Endothelial cell of umbilical vein (primary cell): ENCODE measurements at regions not wholly inside any gene's neighbourhood (a gene's known extent, or its start where the extent isn't known, plus 50 kb on each side); places are given as distances from the start of the nearest gene placed in this dataset.

ENCODE experiments used
- BruUV-seq: library from RNA; stranded (reverse); fragments of 400-500 nt; replicated peaks from 2 replicates; lab custom pipeline; 2021; lab: Mats Ljungman, UMichigan
- CTCF ChIA-PET: fragments of 300-600, 350-600 bp; sonication (Branson Sonifier 250); formaldehyde crosslinking; loops from one replicate; lab custom pipeline; 2021; ENCODE audit warnings: antibody characterized with exemption, inconsistent platforms; lab: Charles Lee
- POLR2A ChIA-PET: fragments of 300-600, 350-600 bp; sonication (Branson Sonifier 250); formaldehyde crosslinking; loops from one replicate; lab custom pipeline; 2021; ENCODE audit warnings: antibody characterized with exemption, inconsistent platforms; lab: Charles Lee
- DNase-seq: peaks from one replicate; pipeline ENCODE4 v3.0.0-alpha.2; 2011; ENCODE audit warnings: low read depth, low spot score
- FAIRE-seq: peaks from 2 replicates; lab custom pipeline; 2011; peaks lifted over from hg19 to GRCh38; lab: Jason Lieb, UNC
- H2AFZ ChIP-seq: 2 replicates; pipeline ENCODE4 v1.6.0; 2012; ENCODE audit warnings: low read depth, low read length, control low read depth, inconsistent platforms
- H3K27ac ChIP-seq: 2 replicates; pipeline ENCODE4 v1.5.1; 2011; ENCODE audit warnings: low read depth, mild to moderate bottlenecking, control low read depth, low read length, moderate library complexity; ENCODE audit not compliant: insufficient read depth
- H3K27me3 ChIP-seq, 2 experiments: 2 replicates each; pipeline versions ENCODE4 v1.6.0 to v1.6.1; 2011; ENCODE audit warnings: low read length in 2 of 2, mixed read lengths in 1 of 2; ENCODE audit not compliant: control insufficient read depth in 2 of 2, insufficient read depth in 2 of 2
- H3K36me3 ChIP-seq, 2 experiments: 2 replicates in 1 of 2; 3 replicates in 1 of 2; pipeline ENCODE4 v1.5.1; 2011; ENCODE audit warnings: low read length in 2 of 2, mild to moderate bottlenecking in 1 of 2, moderate library complexity in 1 of 2; ENCODE audit not compliant: control insufficient read depth in 2 of 2, insufficient read depth in 2 of 2; ENCODE audit errors: extremely low read depth in 1 of 2
- H3K4me1 ChIP-seq: 3 replicates; pipeline ENCODE4 v1.5.1; 2011; ENCODE audit warnings: mild to moderate bottlenecking, low read length; ENCODE audit not compliant: control insufficient read depth, insufficient read depth; ENCODE audit errors: extremely low read depth
- H3K4me2 ChIP-seq: 2 replicates; pipeline ENCODE4 v1.6.1; 2011; ENCODE audit warnings: low read length, control low read depth, mixed read lengths; ENCODE audit not compliant: insufficient read depth
- H3K4me3 ChIP-seq, 3 experiments: fragments of 200-600 bp in 1 of 3; sonication (generic), shearing (Covaris generic) in 1 of 3; replicated peaks in 1 of 3; 2 replicates each; pipeline ENCODE4 v1.5.1; 2011 to 2016; ENCODE audit warnings: control low read depth in 3 of 3, low read length in 3 of 3, mild to moderate bottlenecking in 2 of 3, inconsistent platforms in 1 of 3, low read depth in 1 of 3, moderate library complexity in 1 of 3; ENCODE audit not compliant: insufficient read depth in 1 of 3
- H3K79me2 ChIP-seq: 2 replicates; pipeline ENCODE4 v1.6.0; 2012; ENCODE audit warnings: low read length, inconsistent platforms; ENCODE audit not compliant: control insufficient read depth, insufficient read depth
- H3K9ac ChIP-seq: replicated peaks from 2 replicates; pipeline ENCODE3; 2011; ENCODE audit warnings: low read length, control low read depth; ENCODE audit not compliant: insufficient read depth; ENCODE audit errors: extremely low read depth
- H3K9me1 ChIP-seq: replicated peaks from 3 replicates; pipeline ENCODE4 v1.6.0; 2011; ENCODE audit warnings: mild to moderate bottlenecking, low read length; ENCODE audit not compliant: control insufficient read depth, insufficient read depth; ENCODE audit errors: extremely low read depth
- H3K9me3 ChIP-seq: replicated peaks from 2 replicates; pipeline ENCODE4 v1.5.1; 2012; ENCODE audit warnings: low read length, inconsistent platforms; ENCODE audit not compliant: control insufficient read depth, insufficient read depth
- H4K20me1 ChIP-seq: replicated peaks from 2 replicates; pipeline ENCODE3; 2011; ENCODE audit warnings: mild to moderate bottlenecking, low read length; ENCODE audit not compliant: control insufficient read depth, insufficient read depth; ENCODE audit errors: extremely low read depth
- CTCF ChIP-seq, 2 donors: IDR thresholded peaks; 1 replicate in 1 of 2; 2 replicates in 1 of 2; pipeline ENCODE4 v1.5.1; 2011; ENCODE audit warnings: low read length in 2 of 2, mild to moderate bottlenecking in 2 of 2, moderate library complexity in 2 of 2, control low read depth in 1 of 2, inconsistent platforms in 1 of 2, low read depth in 1 of 2; ENCODE audit not compliant: insufficient read depth in 1 of 2; ENCODE audit errors: extremely low read depth in 1 of 2
- EZH2 ChIP-seq: IDR thresholded peaks from 2 replicates; pipeline ENCODE4 v1.6.1; 2012; ENCODE audit warnings: borderline replicate concordance, low read depth, mild to moderate bottlenecking, moderate library complexity, low read length, inconsistent platforms; ENCODE audit not compliant: severe bottlenecking
- FOS ChIP-seq: IDR thresholded peaks from 2 replicates; pipeline ENCODE4 v1.6.1; 2011; ENCODE audit warnings: mild to moderate bottlenecking, low read length, moderate library complexity, borderline replicate concordance; ENCODE audit not compliant: insufficient read depth
- GATA2 ChIP-seq: IDR thresholded peaks from 2 replicates; pipeline ENCODE4 v1.7.0; 2011; ENCODE audit warnings: low read depth, mild to moderate bottlenecking, moderate library complexity, mixed read lengths, low read length; ENCODE audit not compliant: insufficient read length, insufficient read depth
- JUN ChIP-seq: IDR thresholded peaks from 2 replicates; pipeline ENCODE4 v1.6.1; 2011; ENCODE audit warnings: borderline replicate concordance, low read depth; ENCODE audit not compliant: insufficient read length, insufficient read depth
- MAX ChIP-seq: IDR thresholded peaks from 2 replicates; pipeline ENCODE4 v1.6.1; 2011; ENCODE audit not compliant: insufficient read depth, insufficient read length
- MYC ChIP-seq: IDR thresholded peaks from one replicate; pipeline ENCODE4 v1.6.1; 2011; ENCODE audit warnings: mild to moderate bottlenecking, low read depth, low read length
- POLR2A ChIP-seq: IDR thresholded peaks from 2 replicates; pipeline ENCODE4 v1.6.1; 2012; ENCODE audit warnings: low read depth, mild to moderate bottlenecking, control low read depth, low read length
- POLR2AphosphoS5 ChIP-seq: IDR thresholded peaks from 2 replicates; pipeline ENCODE4 v1.6.1; 2012; ENCODE audit warnings: low read depth, mild to moderate bottlenecking, control low read depth, low read length, moderate library complexity; ENCODE audit not compliant: insufficient read depth
- dilution Hi-C: fragments of 300-500 bp; cut with MboI; formaldehyde crosslinking; loops from one replicate; pipeline ENCODE4 v1.15.0; 2019; ENCODE audit warnings: low sequenced_read_pairs; ENCODE audit not compliant: extremely low pct_ligation_motif_present
- intact Hi-C: fragments of 100-400 bp; cut with micrococcal nuclease; formaldehyde crosslinking; loops from one replicate; pipeline ENCODE4 v1.10.0; 2022

- H3K27me3 ChIP-seq = no peaks in the 10 kb centered on the region
- H3K4me1 ChIP-seq = no peaks in the 10 kb centered on the region
- FAIRE-seq (no peak), DNase-seq (no peak)
- H3K36me3 ChIP-seq = no peaks in the 10 kb centered on the region
- no peak overlapping the region for H2AFZ ChIP-seq
- BruUV-seq = no TSS peak
- H3K9me3 ChIP-seq = peaks cover 4% of the 10 kb centered on the region
- intact Hi-C loops = no loop called here
- POLR2A ChIA-PET = no interaction called here
- CTCF ChIA-PET = no interaction called here
- TF ChIP-seq JUN = no peak
- no peak for TF ChIP-seq POLR2AphosphoS5
- TF ChIP-seq FOS = no peak
- no peak for TF ChIP-seq MAX
- TF ChIP-seq GATA2 = no peak
- TF ChIP-seq MYC = no peak
- TF ChIP-seq POLR2A = no peak
- TF ChIP-seq EZH2 = no peak
- no peak for TF ChIP-seq CTCF (IDR thresholded peaks at IDR 0.05; ENCODE audit: extremely low read depth in 1 of 2, insufficient read depth in 1 of 2, low read depth in 1 of 2, low read length in 2 of 2)
- no peak overlapping the region for H3K27ac ChIP-seq
- no peak overlapping the region for H3K4me2 ChIP-seq
- no peaks in the 10 kb centered on the region for H3K79me2 ChIP-seq
- dilution Hi-C loops = no loop called here
- no peaks in the 10 kb centered on the region for H3K9me1 ChIP-seq
- no peaks in the 10 kb centered on the region for H4K20me1 ChIP-seq
- H3K4me3 ChIP-seq = no peak overlapping the region
- no peak overlapping the region for H3K9ac ChIP-seq
These were observed 496.4 kb upstream of the TOM1L1 start for GRCh38 chr17:54404259-54404658.
